Right lobe of liver (tissue), 4 donors: ENCODE measurements at regions not wholly inside any gene's neighbourhood (a gene's known extent, or its start where the extent isn't known, plus 50 kb on each side); places are given as distances from the start of the nearest gene placed in this dataset.

Experiments used
- POLR2A ChIP-seq: fragments of 450-650 bp; IDR thresholded peaks from one replicate; pipeline ENCODE4 v1.6.1; 2017; ENCODE audit warnings: antibody characterized with exemption, mild to moderate bottlenecking
- TF ChIP-seq, protein P1 (sequence below), 4 donors: fragments of 200-600 bp in 3 of 4; fragments of 450-650 bp in 1 of 4; IDR thresholded peaks; one replicate each; pipeline versions ENCODE4 v1.5.1 to v1.8.0; 2016 to 2022; ENCODE audit warnings: antibody characterized with exemption in 4 of 4, mild to moderate bottlenecking in 2 of 4
- donor health status: DM: no; HTN: no; CAD: no.
- donor health status: DM: no; HTN: no; CAD: no.
- donor health status: DM: no; HTN: yes; CAD: no.

DNA sequence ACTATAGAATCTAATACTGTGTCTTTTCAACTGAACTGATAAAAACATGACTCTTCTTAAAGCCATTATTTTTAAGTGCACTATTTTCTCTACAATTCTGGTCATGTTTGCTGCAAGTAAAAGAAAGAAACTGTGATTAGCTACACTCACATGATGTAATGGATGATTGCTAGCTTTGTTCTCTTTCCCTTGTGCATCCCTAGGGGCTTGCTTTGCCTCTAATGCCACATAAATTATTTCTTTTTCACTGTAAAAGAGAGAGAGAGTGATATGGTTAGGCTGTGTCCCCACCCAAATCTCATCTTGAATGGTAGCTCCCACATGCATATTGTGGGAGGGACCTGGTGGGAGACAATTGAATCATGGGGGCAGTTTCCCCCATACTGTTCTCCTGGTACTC, 630.2 kb upstream of the NR3C2 start:
- TF ChIP-seq, protein P1, sequence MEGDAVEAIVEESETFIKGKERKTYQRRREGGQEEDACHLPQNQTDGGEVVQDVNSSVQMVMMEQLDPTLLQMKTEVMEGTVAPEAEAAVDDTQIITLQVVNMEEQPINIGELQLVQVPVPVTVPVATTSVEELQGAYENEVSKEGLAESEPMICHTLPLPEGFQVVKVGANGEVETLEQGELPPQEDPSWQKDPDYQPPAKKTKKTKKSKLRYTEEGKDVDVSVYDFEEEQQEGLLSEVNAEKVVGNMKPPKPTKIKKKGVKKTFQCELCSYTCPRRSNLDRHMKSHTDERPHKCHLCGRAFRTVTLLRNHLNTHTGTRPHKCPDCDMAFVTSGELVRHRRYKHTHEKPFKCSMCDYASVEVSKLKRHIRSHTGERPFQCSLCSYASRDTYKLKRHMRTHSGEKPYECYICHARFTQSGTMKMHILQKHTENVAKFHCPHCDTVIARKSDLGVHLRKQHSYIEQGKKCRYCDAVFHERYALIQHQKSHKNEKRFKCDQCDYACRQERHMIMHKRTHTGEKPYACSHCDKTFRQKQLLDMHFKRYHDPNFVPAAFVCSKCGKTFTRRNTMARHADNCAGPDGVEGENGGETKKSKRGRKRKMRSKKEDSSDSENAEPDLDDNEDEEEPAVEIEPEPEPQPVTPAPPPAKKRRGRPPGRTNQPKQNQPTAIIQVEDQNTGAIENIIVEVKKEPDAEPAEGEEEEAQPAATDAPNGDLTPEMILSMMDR (IDR thresholded peaks at IDR 0.05), result no peak
- no peak for TF ChIP-seq POLR2A
